ENCODE measurements at regions not wholly inside any gene's neighbourhood (a gene's known extent, or its start where the extent isn't known, plus 50 kb on each side); places are given as distances from the start of the nearest gene placed in this dataset.

GRCh38 chr5:135157421-135158313 lies 123.6 kb upstream of the PITX1 start:
- Histone ChIP-seq H3K4me1 (ENCODE audit: low read depth, poor library complexity, severe bottlenecking) (no peaks in the 10 kb centered on the region), H3K79me2 (ENCODE audit: insufficient read depth, low read depth) (no peaks in the 10 kb centered on the region), H4K20me1 (ENCODE audit: insufficient read depth) (no peaks in the 10 kb centered on the region), H3K4me3 (IDR thresholded peaks at IDR 0.05; ENCODE audit: insufficient read depth, low read depth, low read length) (no peak overlapping the region), H3K36me3 (ENCODE audit: insufficient read depth) (no peaks in the 10 kb centered on the region), H3K9ac (no peak overlapping the region), H3K27me3 (ENCODE audit: insufficient read depth, low read depth) (no peaks in the 10 kb centered on the region), H2AFZ (ENCODE audit: low read depth) (no peak overlapping the region), H3K4me2 (no peak overlapping the region), H3K27ac (no peak overlapping the region)
- TF ChIP-seq CTCF (conservative IDR thresholded peaks at IDR 0.05; ENCODE audit: low read depth, low read length) = no peak

GRCh38 chr5:135156715-135157404 lies 122.8 kb upstream of the PITX1 start:
- no peak overlapping the region for H2AFZ ChIP-seq (ENCODE audit: low read depth)
- H3K36me3 ChIP-seq (ENCODE audit: insufficient read depth) = no peaks in the 10 kb centered on the region
- H3K27me3 ChIP-seq (ENCODE audit: insufficient read depth, low read depth) = no peaks in the 10 kb centered on the region
- TF ChIP-seq CTCF (conservative IDR thresholded peaks at IDR 0.05; ENCODE audit: low read depth, low read length) = no peak
- no peak overlapping the region for H3K27ac ChIP-seq
- H3K9ac ChIP-seq = no peak overlapping the region
- H3K4me2 ChIP-seq = no peak overlapping the region
- H3K4me1 ChIP-seq (ENCODE audit: low read depth, poor library complexity, severe bottlenecking) = no peaks in the 10 kb centered on the region
- no peaks in the 10 kb centered on the region for H3K79me2 ChIP-seq (ENCODE audit: insufficient read depth, low read depth)
- H3K4me3 ChIP-seq (IDR thresholded peaks at IDR 0.05; ENCODE audit: insufficient read depth, low read depth, low read length) = no peak overlapping the region
- no peaks in the 10 kb centered on the region for H4K20me1 ChIP-seq (ENCODE audit: insufficient read depth)

GRCh38 chr5:135156337-135156714 lies 122.3 kb upstream of the PITX1 start:
- Histone ChIP-seq H2AFZ (ENCODE audit: low read depth) (no peak overlapping the region), H3K27ac (no peak overlapping the region), H3K4me3 (IDR thresholded peaks at IDR 0.05; ENCODE audit: insufficient read depth, low read depth, low read length) (no peak overlapping the region), H3K9ac (no peak overlapping the region), H4K20me1 (ENCODE audit: insufficient read depth) (no peaks in the 10 kb centered on the region), H3K4me1 (ENCODE audit: low read depth, poor library complexity, severe bottlenecking) (no peaks in the 10 kb centered on the region), H3K79me2 (ENCODE audit: insufficient read depth, low read depth) (no peaks in the 10 kb centered on the region), H3K36me3 (ENCODE audit: insufficient read depth) (no peaks in the 10 kb centered on the region), H3K4me2 (no peak overlapping the region), H3K27me3 (ENCODE audit: insufficient read depth, low read depth) (no peaks in the 10 kb centered on the region)
- TF ChIP-seq CTCF (conservative IDR thresholded peaks at IDR 0.05; ENCODE audit: low read depth, low read length) = no peak

GRCh38 chr5:135155616-135156214 lies 121.7 kb upstream of the PITX1 start:
- Histone ChIP-seq H3K4me3 (IDR thresholded peaks at IDR 0.05; ENCODE audit: insufficient read depth, low read depth, low read length) (no peak overlapping the region), H4K20me1 (ENCODE audit: insufficient read depth) (no peaks in the 10 kb centered on the region), H3K4me1 (ENCODE audit: low read depth, poor library complexity, severe bottlenecking) (no peaks in the 10 kb centered on the region), H3K79me2 (ENCODE audit: insufficient read depth, low read depth) (no peaks in the 10 kb centered on the region), H3K9ac (no peak overlapping the region), H3K27me3 (ENCODE audit: insufficient read depth, low read depth) (no peaks in the 10 kb centered on the region), H2AFZ (ENCODE audit: low read depth) (no peak overlapping the region), H3K4me2 (no peak overlapping the region), H3K27ac (no peak overlapping the region), H3K36me3 (ENCODE audit: insufficient read depth) (no peaks in the 10 kb centered on the region)
- TF ChIP-seq CTCF (conservative IDR thresholded peaks at IDR 0.05; ENCODE audit: low read depth, low read length) = no peak
